ENCODE measurements at regions not wholly inside any gene's neighbourhood (a gene's known extent, or its start where the extent isn't known, plus 50 kb on each side); places are given as distances from the start of the nearest gene placed in this dataset.

- TF ChIP-seq CTCF (IDR thresholded peaks at IDR 0.05 in 4 of 5, conservative IDR thresholded peaks at IDR 0.05 in 1 of 5) = no peak
- no peak for TF ChIP-seq POLR2A (IDR thresholded peaks at IDR 0.05)
These were observed 285.0 kb upstream of the SPTLC3 start for GRCh38 chr20:12723811-12724210.
